HG03442 (cell line): ENCODE measurements at regions not wholly inside any gene's neighbourhood (a gene's known extent, or its start where the extent isn't known, plus 50 kb on each side); places are given as distances from the start of the nearest gene placed in this dataset.

Experiments used
- ATAC-seq: cut with Tn5 transposase; IDR thresholded peaks from one replicate; pipeline ENCODE4 v1.9.1; 2021; ENCODE audit warnings: mild to moderate bottlenecking, moderate library complexity; ENCODE audit not compliant: unreplicated experiment

GRCh38 chr2:120968307-120969015 is 232.8 kb downstream of the GLI2 start:
- no peak for ATAC-seq

DNA sequence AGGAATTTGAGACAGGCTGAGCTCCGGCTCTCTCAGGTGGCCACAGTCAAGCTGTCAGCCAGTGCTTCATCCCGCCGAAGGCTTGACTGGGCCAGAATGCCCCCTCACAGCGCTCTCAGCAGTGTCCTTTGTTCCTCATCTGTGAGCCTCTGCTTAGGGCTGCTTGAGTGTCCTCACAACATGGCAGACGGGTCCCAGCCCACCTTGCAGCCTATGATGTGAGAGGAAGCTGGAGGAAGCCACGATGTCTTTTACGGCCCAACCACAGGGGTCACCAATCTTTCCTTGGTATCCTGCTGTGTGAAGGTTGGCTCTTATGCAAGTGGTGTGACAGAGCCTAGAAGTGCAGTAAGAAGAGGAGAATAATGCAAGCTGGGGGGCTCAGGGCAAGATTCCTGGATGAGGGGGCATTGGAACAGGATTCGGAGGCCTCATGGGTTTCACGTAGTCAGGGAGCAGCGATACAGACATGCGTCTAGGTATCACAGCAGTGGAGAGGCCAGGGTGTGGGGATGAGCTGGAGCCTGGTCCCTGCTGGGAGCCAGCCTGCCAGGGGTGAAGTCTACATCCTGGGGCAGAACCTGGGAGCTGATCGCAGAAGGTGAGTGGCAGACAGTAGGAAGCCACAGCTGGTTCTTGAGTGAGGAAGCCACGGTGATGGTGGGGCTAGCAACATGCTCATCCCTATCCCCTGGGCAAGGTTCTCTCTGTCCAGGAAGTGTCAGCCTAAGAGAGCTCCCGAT is 234.1 kb downstream of the GLI2 start:
- ATAC-seq = no peak

GRCh38 chr2:120971866-120972265 is 236.2 kb downstream of the GLI2 start:
- no peak for ATAC-seq

DNA sequence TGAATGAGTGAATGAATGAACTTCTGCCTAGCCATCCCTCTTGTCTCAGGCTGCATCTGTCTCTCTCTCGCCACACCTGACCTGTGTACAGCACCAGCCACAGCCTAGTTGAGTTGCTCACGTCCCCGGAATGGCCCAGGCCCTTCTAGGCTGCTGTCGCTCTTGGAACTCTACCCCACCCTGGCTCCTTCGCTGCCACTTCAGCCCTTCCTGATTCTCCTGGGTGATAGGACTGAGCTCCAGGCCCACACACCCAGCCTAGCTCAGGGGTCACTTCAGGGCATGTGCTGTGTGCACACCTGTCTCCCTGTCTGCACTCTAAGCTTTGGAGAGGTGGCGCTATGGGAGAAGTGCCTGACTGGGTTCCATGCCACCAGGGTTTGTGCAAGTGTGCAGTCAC is 236.6 kb downstream of the GLI2 start:
- no peak for ATAC-seq

DNA sequence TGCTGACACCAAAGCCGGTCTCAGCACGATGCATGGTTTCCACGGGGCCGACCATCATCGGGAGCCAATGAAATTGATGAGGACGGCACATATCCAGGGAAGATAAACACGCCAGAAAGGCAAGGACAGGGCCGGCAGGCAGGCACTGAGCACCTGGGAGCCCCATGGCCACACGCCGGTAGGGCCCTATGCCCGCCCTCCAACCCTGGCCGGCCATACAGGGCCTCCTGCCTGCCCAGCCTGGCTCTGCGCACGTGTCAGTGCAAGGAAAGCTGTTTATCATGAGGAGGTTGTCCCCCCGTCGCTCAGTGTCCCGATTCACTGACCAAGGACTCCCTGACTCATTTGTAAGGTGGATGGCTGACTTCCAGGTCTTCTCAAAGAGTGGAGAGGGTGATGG is 237.5 kb downstream of the GLI2 start:
- no peak for ATAC-seq

GRCh38 chr2:120974950-120975349 is 239.3 kb downstream of the GLI2 start:
- ATAC-seq = no peak

GRCh38 chr2:120976501-120977307 is 241.0 kb downstream of the GLI2 start:
- no peak for ATAC-seq

DNA sequence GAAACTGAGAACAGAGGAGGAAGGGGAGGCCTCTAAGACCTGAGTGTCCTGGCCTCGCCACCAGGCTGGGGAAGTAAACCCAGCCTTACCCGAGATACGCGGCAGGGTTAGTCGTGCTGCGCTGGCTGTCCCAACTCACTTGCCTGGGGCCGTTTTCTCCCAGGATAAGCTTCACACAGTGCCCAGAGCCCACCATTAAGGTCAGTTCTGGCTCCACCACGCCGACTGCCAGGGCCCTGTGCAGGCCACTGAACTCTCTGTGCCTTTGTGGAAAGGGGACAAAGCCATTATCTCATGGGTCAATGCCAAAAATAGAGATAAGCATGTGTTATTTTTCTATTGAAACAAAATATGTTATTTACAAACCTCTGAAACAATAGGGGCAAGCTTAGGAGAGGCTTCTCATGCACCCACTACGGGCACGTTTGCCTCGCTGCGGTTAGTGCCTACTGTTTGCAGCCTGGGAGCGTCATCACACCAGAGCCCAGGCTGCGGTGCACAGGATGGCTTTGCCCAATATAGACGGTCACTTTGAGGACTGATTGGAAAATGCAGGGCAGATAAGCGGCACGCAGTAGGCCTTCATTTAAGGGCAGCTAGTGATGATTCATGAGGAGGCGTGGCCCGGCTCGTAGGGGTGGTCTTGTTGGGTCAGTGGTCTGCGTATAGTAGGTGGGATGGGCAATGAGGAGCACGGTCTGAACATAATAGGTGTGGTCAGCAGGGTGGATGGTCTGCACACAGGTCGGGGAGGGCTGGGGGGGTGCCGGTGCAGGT is 242.1 kb downstream of the GLI2 start:
- ATAC-seq = no peak

DNA sequence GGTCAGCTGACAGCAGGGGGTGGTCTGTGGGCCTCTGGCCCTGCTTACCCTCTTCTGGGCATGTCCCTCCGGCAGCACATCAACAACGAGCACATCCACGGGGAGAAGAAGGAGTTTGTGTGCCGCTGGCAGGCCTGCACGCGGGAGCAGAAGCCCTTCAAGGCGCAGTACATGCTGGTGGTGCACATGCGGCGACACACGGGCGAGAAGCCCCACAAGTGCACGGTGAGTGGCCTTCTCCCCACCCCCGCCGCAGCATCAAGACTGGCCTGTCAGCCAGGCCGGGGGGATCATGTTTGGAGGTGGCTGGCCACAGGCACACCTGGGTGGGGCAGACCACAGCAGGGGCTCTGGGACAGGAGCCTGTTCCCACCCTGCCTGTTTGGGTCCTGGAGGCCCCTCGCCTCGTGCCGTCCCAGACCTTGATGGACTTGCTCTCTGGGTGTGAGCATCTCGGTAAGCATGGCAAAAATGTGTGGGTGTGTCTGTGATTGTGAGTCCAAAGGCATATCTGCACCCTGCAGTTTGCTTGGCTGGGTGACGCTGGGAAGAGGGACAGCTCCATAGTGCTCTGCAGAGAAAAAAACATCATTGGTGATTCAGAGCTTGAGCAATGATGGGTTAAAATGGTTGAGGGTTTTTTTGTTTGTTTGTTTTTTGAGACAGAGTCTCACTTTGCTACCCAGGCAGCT is 242.8 kb downstream of the GLI2 start:
- ATAC-seq = no peak

DNA sequence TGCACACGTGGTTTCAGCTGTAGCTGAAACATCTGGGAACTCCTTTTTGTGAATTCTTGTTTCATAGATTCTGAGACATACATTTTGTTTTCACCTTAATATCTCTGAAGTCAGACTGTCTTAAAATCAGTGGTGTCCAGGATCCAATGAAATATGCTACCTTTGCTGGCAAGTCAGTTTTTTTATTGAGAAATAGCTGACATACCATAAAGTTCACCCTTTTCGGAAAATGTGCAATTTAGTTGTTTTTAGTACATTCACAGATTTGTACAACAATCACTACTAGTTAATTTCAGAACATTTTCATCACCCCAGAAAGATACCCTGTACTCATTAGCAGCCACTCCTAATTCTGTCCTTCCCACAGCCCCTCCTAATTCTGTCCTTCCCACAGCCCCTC is 243.7 kb downstream of the GLI2 start:
- no peak for ATAC-seq

DNA sequence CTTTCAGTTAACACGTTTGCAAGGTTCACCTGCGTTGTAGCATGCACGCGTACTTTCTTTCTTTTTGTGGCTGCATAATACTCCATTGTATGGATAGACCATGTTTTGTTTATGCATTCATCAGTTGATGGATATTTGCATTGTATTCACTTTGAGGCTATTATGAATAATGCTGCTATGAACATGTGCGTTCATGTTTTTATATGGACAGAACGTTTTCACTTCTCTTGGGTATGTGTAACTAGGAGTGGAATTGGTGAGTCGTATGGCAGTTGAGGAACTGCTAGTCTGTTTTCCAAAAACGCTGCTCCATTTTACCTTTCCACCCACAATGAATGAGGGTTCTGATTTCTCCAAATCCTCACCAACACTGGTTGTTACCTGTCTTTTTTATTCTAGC is 244.3 kb downstream of the GLI2 start:
- no peak for ATAC-seq

DNA sequence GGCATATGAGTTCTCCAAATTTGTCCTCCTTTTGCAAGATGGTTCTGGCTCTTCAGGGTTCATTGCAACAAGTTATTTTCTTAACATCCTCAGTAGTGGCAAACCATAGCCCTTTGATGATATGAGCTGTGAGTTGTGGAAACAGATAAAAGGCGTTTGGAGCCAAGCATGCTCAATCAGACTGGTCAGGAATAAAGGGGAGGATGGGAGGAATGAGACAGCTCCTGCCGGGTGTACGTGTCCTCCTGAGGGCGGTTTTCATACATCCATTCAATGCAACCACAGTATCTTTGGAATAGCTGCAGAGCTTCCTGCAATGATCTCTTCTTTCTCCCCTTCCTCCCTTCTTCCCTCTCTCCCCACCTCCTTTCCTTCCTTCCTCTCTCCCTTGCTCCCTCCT is 245.8 kb downstream of the GLI2 start:
- no peak for ATAC-seq

DNA sequence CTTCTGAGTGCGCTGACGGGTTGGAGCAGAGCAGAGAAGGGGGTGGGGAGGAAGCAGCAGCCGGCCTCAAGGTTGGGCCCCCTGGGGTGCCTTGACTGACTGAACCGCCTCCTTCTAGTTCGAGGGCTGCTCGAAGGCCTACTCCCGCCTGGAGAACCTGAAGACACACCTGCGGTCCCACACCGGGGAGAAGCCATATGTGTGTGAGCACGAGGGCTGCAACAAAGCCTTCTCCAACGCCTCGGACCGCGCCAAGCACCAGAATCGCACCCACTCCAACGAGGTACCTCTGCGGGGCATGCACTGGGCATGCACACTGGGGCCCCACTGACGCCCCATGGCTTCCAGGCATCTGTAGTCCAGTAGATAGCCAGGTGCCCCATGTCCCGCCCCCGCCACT is 246.9 kb downstream of the GLI2 start:
- ATAC-seq = no peak

DNA sequence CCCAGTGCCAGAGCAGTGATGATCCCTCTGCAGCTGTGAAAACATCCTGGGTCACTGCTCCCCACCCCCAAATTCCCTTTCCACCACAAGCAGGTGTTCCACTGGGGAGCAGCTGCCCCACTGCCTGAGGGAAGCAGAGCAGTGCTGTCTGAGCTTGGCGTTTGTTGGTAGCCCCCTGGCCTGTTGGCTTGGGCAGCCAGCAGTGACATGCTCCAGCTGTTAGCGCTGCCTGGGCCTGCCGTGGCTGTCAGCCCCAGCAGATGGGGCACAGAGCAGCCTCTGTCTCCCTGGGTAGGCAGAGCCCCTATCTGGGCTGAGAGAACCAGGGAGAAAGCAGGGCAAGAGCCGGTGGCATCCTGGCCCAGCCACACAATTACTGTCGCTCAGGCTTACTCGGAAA is 247.7 kb downstream of the GLI2 start:
- no peak for ATAC-seq

DNA sequence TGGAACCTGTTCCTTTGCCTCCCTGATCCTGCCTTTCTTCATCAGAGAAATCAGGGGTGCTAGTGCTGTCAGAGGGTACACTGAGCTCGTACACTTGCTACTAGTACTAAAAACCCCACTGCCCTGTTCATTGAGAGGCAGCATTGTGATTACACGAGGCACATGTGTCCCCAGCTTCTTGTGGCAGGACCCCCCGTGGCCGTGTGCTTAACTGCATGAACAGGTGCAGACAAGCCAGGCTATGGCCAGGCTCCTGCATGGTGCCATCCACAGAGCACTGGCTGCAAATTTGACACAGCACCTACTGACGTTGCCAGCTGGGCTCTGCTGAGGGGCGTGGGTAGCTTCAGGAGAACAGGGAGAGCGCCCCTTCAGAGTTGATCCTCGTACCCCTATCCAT is 248.4 kb downstream of the GLI2 start:
- ATAC-seq = no peak

DNA sequence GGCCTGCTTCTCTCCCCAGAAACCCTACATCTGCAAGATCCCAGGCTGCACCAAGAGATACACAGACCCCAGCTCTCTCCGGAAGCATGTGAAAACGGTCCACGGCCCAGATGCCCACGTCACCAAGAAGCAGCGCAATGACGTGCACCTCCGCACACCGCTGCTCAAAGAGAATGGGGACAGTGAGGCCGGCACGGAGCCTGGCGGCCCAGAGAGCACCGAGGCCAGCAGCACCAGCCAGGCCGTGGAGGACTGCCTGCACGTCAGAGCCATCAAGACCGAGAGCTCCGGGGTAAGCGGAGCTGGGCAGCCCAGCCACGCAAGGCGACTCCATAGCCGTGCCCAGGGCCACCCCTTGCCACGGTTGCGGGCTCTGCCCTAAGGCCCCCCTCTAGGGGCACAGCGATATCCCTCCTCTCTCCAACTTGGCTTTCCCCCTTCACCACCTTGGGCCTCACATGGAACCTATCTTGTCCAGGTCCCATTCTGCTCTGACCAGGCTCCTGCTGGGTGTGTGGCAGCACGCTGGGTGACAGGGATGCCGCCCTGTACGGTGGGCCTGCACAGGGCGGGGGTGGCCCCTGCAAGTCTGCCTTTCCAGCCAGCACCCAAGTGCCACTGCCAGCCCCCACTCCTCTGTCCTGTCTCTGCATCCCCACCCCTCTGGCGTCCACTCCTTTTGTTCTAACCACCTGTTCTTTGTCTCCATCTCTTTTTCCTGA is 248.9 kb downstream of the GLI2 start:
- ATAC-seq = no peak

- no peak for ATAC-seq
These were observed 249.7 kb downstream of the GLI2 start for GRCh38 chr2:120985174-120985996.

- ATAC-seq = no peak
These were observed 250.5 kb downstream of the GLI2 start for GRCh38 chr2:120985997-120986651.
